ENCODE measurements at regions not wholly inside any gene's neighbourhood (a gene's known extent, or its start where the extent isn't known, plus 50 kb on each side); places are given as distances from the start of the nearest gene placed in this dataset.
"Not testable (repeated sequence)": the region's sequence is repeated elsewhere in the genome, so short reads cannot be mapped to it uniquely, and the experiment has no call there.

DNA sequence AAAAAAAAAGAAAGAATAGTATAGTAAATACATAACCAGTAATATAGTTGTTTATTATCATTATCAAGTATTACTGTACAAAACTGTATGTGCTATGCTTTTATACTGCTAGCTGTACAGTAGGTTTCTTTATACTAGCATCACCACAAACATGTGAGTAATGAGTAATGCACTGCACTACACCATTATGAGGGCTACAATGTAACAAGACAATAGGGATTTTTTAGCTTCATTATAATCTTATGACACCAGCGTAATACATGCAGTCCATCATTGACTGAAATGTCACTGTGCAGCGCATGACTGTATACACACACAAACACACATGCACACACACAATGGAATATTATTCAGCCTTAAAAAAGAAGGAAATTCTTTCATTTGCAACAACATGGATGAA, 111.5 kb upstream of the ZBED5 start:
- TF ChIP-seq, protein P1, sequence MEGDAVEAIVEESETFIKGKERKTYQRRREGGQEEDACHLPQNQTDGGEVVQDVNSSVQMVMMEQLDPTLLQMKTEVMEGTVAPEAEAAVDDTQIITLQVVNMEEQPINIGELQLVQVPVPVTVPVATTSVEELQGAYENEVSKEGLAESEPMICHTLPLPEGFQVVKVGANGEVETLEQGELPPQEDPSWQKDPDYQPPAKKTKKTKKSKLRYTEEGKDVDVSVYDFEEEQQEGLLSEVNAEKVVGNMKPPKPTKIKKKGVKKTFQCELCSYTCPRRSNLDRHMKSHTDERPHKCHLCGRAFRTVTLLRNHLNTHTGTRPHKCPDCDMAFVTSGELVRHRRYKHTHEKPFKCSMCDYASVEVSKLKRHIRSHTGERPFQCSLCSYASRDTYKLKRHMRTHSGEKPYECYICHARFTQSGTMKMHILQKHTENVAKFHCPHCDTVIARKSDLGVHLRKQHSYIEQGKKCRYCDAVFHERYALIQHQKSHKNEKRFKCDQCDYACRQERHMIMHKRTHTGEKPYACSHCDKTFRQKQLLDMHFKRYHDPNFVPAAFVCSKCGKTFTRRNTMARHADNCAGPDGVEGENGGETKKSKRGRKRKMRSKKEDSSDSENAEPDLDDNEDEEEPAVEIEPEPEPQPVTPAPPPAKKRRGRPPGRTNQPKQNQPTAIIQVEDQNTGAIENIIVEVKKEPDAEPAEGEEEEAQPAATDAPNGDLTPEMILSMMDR (IDR thresholded peaks at IDR 0.05; ENCODE audit: poor library complexity, severe bottlenecking) = no peak
- Histone ChIP-seq H3K4me3 (ENCODE audit: severe bottlenecking) (no peak overlapping the region), H3K27ac (ENCODE audit: poor library complexity, severe bottlenecking) (no peak overlapping the region), H3K36me3 (ENCODE audit: low read depth) (no peaks in the 10 kb centered on the region), H3K27me3 (ENCODE audit: insufficient read depth, poor library complexity, severe bottlenecking) (no peaks in the 10 kb centered on the region), H3K4me1 (ENCODE audit: insufficient read depth, poor library complexity, severe bottlenecking) (no peaks in the 10 kb centered on the region), H3K9me3 (ENCODE audit: severe bottlenecking) (no peaks in the 10 kb centered on the region)
- ATAC-seq (ENCODE audit: low read depth) (no peak), DNase-seq (ENCODE audit: low spot score) (no peak)

DNA sequence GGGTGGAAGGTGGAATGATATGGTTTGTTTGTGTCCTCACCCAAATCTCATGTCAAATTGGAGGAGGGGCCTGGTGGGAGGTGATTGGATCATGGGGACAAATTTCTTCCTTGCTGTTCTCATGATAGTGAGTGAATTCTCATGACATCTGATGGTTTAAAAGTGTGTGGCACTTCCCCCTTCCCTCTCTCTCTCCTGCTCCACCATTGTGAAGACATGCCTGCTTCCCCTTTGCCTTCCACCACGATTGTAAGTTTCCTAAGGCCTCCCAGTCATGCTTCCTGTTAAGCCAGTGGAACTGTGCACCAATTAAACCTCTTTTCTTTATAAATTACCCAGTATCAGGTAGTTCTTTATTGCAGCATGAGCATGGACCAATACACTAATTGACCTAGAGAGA, 99.0 kb upstream of the ZBED5 start:
- not testable (repeated sequence) for ATAC-seq (ENCODE audit: low read depth); H3K27me3 ChIP-seq (ENCODE audit: insufficient read depth, poor library complexity, severe bottlenecking); H3K9me3 ChIP-seq (ENCODE audit: severe bottlenecking); H3K27ac ChIP-seq (ENCODE audit: poor library complexity, severe bottlenecking); H3K36me3 ChIP-seq (ENCODE audit: low read depth); H3K4me1 ChIP-seq (ENCODE audit: insufficient read depth, poor library complexity, severe bottlenecking); H3K4me3 ChIP-seq (ENCODE audit: severe bottlenecking); DNase-seq (ENCODE audit: low spot score)

DNA sequence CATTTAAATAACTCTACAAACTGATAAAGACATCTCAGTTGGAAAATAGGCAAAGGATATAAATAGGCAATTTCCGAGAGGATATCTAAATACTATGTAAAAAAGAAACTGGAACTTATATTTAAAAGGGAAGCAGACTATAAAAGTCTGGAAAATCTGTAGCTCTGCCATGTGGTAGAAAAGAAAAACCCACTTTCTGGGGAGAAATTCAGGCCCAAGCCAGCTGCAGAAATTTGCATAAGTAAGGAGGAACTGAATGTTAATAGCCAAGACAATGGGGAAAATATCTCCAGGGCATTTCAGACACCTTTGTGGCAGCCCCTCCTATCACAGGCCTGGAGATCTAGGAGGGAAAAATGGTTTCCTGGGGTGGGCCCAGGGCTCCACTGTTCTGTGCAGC, 97.8 kb upstream of the ZBED5 start:
- no peak for DNase-seq (ENCODE audit: low spot score)
- H3K27me3 ChIP-seq (ENCODE audit: insufficient read depth, poor library complexity, severe bottlenecking) = no peaks in the 10 kb centered on the region
- TF ChIP-seq, protein P1 (IDR thresholded peaks at IDR 0.05; ENCODE audit: poor library complexity, severe bottlenecking) = no peak
- H3K36me3 ChIP-seq (ENCODE audit: low read depth) = no peaks in the 10 kb centered on the region
- H3K4me1 ChIP-seq (ENCODE audit: insufficient read depth, poor library complexity, severe bottlenecking) = no peaks in the 10 kb centered on the region
- no peak for ATAC-seq (ENCODE audit: low read depth)
- H3K27ac ChIP-seq (ENCODE audit: poor library complexity, severe bottlenecking) = no peak overlapping the region
- no peaks in the 10 kb centered on the region for H3K9me3 ChIP-seq (ENCODE audit: severe bottlenecking)
- H3K4me3 ChIP-seq (ENCODE audit: severe bottlenecking) = no peak overlapping the region

DNA sequence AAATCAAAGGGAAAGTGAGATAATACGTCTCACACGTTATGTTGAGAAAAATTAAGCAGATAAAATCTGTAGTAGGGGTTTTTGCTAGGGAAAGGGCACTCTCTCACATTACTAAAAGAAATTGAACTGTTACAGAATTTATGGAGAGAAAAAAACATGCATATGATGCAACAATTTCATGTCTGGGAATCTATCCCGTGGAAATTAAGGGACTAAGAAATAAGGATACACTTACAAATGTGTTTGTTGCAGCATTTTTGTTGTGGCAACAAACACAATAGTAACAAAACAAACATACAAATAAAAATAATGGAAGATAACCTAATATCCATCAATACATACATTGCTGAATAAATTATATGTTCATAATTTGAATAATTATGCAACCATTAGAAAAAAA, 96.3 kb upstream of the ZBED5 start:
- TF ChIP-seq, protein P1 (IDR thresholded peaks at IDR 0.05; ENCODE audit: poor library complexity, severe bottlenecking) = no peak
- H3K36me3 ChIP-seq (ENCODE audit: low read depth) = no peaks in the 10 kb centered on the region
- no peaks in the 10 kb centered on the region for H3K27me3 ChIP-seq (ENCODE audit: insufficient read depth, poor library complexity, severe bottlenecking)
- H3K9me3 ChIP-seq (ENCODE audit: severe bottlenecking) = no peaks in the 10 kb centered on the region
- DNase-seq (ENCODE audit: low spot score) = no peak
- no peak overlapping the region for H3K27ac ChIP-seq (ENCODE audit: poor library complexity, severe bottlenecking)
- H3K4me1 ChIP-seq (ENCODE audit: insufficient read depth, poor library complexity, severe bottlenecking) = no peaks in the 10 kb centered on the region
- H3K4me3 ChIP-seq (ENCODE audit: severe bottlenecking) = no peak overlapping the region
- no peak for ATAC-seq (ENCODE audit: low read depth)

DNA sequence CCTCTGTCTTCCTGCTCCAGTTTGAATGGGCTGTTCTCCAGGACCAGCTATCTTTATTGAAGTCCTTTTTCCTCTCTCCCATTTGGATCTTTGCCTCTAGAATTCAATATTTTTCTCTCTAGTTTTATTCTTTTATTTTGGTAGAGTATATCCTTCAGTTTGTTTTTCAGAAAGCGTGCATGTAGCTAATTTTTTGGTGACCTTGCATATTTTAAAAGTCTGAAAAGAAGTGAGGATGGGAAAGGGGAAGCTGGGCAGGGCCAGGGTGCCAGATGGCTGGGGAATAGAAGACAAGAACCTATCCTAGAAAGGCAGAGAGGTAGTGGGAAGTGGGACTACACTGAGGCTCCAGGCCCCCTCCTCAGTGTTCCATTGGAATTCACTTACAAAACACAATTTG, 95.0 kb upstream of the ZBED5 start:
- Histone ChIP-seq H3K27me3 (ENCODE audit: insufficient read depth, poor library complexity, severe bottlenecking) (no peaks in the 10 kb centered on the region), H3K27ac (ENCODE audit: poor library complexity, severe bottlenecking) (no peak overlapping the region), H3K4me1 (ENCODE audit: insufficient read depth, poor library complexity, severe bottlenecking) (no peaks in the 10 kb centered on the region), H3K36me3 (ENCODE audit: low read depth) (no peaks in the 10 kb centered on the region), H3K4me3 (ENCODE audit: severe bottlenecking) (no peak overlapping the region), H3K9me3 (ENCODE audit: severe bottlenecking) (no peaks in the 10 kb centered on the region)
- ATAC-seq (ENCODE audit: low read depth) (no peak), DNase-seq (ENCODE audit: low spot score) (no peak)
- TF ChIP-seq, protein P1 (IDR thresholded peaks at IDR 0.05; ENCODE audit: poor library complexity, severe bottlenecking) = no peak

DNA sequence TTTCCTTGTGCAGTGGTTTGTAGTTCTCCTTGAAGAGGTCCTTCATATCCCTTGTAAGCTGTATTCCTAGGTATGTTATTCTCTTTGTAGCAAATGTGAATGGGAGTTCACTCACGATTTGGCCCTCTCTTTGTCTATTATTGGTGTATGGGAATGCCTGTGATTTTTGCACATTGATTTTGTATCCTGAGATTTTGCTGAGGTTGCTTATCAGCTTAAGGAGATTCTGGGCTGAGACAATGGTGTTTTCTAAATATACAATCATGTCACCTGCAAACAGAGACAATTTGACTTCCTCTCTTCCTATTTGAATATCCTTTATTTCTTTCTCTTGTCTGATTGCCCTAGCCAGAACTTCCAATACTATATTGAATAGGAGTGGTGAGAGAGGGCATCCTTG, 90.1 kb upstream of the ZBED5 start:
- H3K4me3 ChIP-seq (ENCODE audit: severe bottlenecking); H3K27me3 ChIP-seq (ENCODE audit: insufficient read depth, poor library complexity, severe bottlenecking); ATAC-seq (ENCODE audit: low read depth); H3K36me3 ChIP-seq (ENCODE audit: low read depth); DNase-seq (ENCODE audit: low spot score); H3K27ac ChIP-seq (ENCODE audit: poor library complexity, severe bottlenecking); H3K4me1 ChIP-seq (ENCODE audit: insufficient read depth, poor library complexity, severe bottlenecking); H3K9me3 ChIP-seq (ENCODE audit: severe bottlenecking): not testable (repeated sequence)
